ENCODE measurements at regions not wholly inside any gene's neighbourhood (a gene's known extent, or its start where the extent isn't known, plus 50 kb on each side); places are given as distances from the start of the nearest gene placed in this dataset.

DNA sequence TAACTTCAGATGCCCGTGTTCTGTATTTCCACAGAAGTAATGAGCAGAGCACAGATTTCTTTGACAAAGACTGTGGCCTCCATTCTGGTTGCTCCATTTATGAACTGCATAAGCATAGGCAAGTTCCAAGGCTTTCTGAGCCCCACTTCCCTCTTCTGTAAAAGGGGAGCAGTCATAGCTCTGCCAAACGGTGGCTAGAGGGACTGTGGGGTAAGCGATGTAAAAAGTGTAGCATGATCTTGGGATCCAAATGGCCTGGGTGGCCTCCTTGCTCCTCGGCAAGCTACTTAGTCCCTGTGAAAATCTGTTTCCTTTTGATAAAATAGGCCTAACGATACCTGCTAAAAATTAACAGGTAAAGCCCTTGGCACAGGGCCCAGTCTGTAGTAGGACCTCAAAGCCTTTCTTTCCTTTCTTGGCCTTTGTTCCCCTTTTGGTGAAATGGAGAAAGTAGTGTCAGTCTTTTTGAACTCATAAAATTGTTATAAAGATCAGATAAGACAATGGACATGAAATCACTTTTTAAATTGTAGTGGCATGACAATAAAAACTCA lies 646.6 kb downstream of the ACTL7B start:
- H3K27ac ChIP-seq (ENCODE audit: low read depth, low read length) = no peak overlapping the region
- H3K27me3 ChIP-seq (ENCODE audit: control insufficient read depth in 1 of 2, insufficient read depth in 2 of 2, low read length in 2 of 2) = no peaks in the 10 kb centered on the region
- no peaks in the 10 kb centered on the region for H3K4me1 ChIP-seq (ENCODE audit: insufficient read depth, low read length)
- H3K4me3 ChIP-seq (ENCODE audit: low read depth in 1 of 2, low read length in 2 of 2) = no peak overlapping the region
- no peaks in the 10 kb centered on the region for H3K9me3 ChIP-seq (ENCODE audit: low read length)
- H3K36me3 ChIP-seq (ENCODE audit: insufficient read depth, low read length) = no peaks in the 10 kb centered on the region
- no peak overlapping the region for H3K9ac ChIP-seq (ENCODE audit: low read length)

DNA sequence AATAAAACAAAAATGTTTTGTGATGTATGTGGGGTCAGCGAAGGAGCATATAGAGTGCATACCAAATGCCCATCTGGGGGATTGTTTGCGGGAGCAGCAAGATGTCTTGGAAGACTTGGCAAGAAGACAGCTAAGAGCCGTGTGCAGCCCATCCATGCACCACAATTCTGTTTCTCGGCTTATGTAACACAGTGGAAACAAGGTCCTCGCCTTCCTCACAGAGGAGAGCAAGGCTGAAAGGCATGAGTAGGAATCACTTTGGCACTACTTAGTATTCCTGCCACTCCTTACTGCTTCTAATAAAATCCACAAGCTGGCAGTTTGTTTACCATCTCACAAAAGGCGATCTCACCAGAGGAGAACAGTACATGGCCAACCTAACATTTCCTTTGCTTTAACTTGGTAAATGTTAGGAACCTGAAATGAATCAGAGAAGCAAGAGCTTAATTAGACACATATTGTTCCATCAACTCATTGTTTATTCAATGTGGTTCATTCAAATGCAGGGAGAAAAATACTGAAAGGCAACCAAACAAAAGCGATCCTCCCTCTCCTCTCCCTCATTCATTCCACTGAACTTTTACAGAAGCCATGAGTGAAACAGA lies 648.1 kb downstream of the ACTL7B start:
- no peak overlapping the region for H3K4me3 ChIP-seq (ENCODE audit: low read depth in 1 of 2, low read length in 2 of 2)
- H3K9me3 ChIP-seq (ENCODE audit: low read length) = no peaks in the 10 kb centered on the region
- no peaks in the 10 kb centered on the region for H3K36me3 ChIP-seq (ENCODE audit: insufficient read depth, low read length)
- H3K9ac ChIP-seq (ENCODE audit: low read length) = no peak overlapping the region
- no peaks in the 10 kb centered on the region for H3K27me3 ChIP-seq (ENCODE audit: control insufficient read depth in 1 of 2, insufficient read depth in 2 of 2, low read length in 2 of 2)
- H3K27ac ChIP-seq (ENCODE audit: low read depth, low read length) = peak overlapping the region; percentile 6
- no peaks in the 10 kb centered on the region for H3K4me1 ChIP-seq (ENCODE audit: insufficient read depth, low read length)

DNA sequence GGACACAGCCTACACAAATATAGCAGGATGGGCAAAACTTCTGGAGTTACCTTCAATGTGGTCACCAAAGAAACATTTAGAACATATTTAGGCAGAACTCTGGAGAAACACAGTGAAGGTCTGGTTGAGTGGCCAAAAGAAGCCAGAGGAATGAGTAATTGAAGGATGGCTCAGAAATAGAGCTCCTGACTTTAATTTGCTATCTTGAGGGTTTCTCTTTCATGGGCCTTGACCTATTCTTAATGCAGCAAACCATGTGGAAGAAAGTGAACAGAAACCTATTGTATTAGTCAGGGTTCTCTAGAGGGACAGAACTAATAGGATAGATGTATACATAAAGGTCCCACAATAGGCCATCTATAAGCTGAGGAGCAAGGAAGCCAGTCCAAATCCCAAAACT lies 650.5 kb downstream of the ACTL7B start:
- no peaks in the 10 kb centered on the region for H3K27me3 ChIP-seq (ENCODE audit: control insufficient read depth in 1 of 2, insufficient read depth in 2 of 2, low read length in 2 of 2)
- no peak overlapping the region for H3K27ac ChIP-seq (ENCODE audit: low read depth, low read length)
- no peak overlapping the region for H3K4me3 ChIP-seq (ENCODE audit: low read depth in 1 of 2, low read length in 2 of 2)
- no peaks in the 10 kb centered on the region for H3K9me3 ChIP-seq (ENCODE audit: low read length)
- no peaks in the 10 kb centered on the region for H3K36me3 ChIP-seq (ENCODE audit: insufficient read depth, low read length)
- no peaks in the 10 kb centered on the region for H3K4me1 ChIP-seq (ENCODE audit: insufficient read depth, low read length)
- H3K9ac ChIP-seq (ENCODE audit: low read length) = no peak overlapping the region

DNA sequence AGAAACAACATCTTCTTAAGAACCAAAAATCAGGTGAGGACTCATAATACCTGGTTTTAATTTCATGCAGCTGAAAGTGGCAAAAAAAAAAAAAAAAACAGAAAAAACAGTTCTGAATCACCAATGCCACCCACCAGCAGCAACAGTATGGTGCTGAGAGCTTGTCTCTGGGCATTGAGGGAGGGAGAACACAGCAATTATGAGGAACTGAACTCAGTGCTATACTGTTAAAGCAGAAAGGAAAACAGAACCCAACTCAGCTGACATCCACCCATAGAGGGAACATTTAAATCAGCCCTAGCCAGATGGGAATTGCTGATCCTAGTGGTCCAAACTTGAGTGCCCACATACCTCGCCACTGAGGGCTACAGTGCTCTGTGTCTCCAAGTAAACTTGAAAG lies 657.9 kb downstream of the ACTL7B start:
- H3K4me1 ChIP-seq (ENCODE audit: insufficient read depth, low read length) = no peaks in the 10 kb centered on the region
- no peak overlapping the region for H3K9ac ChIP-seq (ENCODE audit: low read length)
- no peaks in the 10 kb centered on the region for H3K36me3 ChIP-seq (ENCODE audit: insufficient read depth, low read length)
- H3K27ac ChIP-seq (ENCODE audit: low read depth, low read length) = no peak overlapping the region
- H3K27me3 ChIP-seq (ENCODE audit: control insufficient read depth in 1 of 2, insufficient read depth in 2 of 2, low read length in 2 of 2) = no peaks in the 10 kb centered on the region
- no peak overlapping the region for H3K4me3 ChIP-seq (ENCODE audit: low read depth in 1 of 2, low read length in 2 of 2)
- peaks cover 5% of the 10 kb centered on the region for H3K9me3 ChIP-seq (ENCODE audit: low read length)

DNA sequence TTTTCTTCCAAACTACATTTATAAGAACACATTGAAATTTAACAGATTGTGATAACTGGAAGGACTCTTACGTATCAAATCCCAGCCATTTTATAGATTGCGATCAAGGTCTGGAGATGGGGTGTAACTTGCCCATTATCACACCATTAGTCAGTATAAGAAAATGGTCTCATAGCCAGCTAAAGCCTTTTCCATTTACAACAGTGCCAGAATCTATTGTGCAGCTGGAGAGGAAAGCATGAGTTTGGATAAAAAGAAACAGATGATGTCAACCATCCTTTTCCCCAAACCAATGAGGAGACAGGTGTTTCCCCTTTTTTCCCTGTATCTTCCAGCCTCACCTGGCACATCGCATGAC lies 658.8 kb downstream of the ACTL7B start:
- H3K4me3 ChIP-seq (ENCODE audit: low read depth in 1 of 2, low read length in 2 of 2) = no peak overlapping the region
- peaks cover 5% of the 10 kb centered on the region for H3K9me3 ChIP-seq (ENCODE audit: low read length)
- no peaks in the 10 kb centered on the region for H3K36me3 ChIP-seq (ENCODE audit: insufficient read depth, low read length)
- no peak overlapping the region for H3K9ac ChIP-seq (ENCODE audit: low read length)
- no peak overlapping the region for H3K27ac ChIP-seq (ENCODE audit: low read depth, low read length)
- no peaks in the 10 kb centered on the region for H3K4me1 ChIP-seq (ENCODE audit: insufficient read depth, low read length)
- H3K27me3 ChIP-seq (ENCODE audit: control insufficient read depth in 1 of 2, insufficient read depth in 2 of 2, low read length in 2 of 2) = no peaks in the 10 kb centered on the region

DNA sequence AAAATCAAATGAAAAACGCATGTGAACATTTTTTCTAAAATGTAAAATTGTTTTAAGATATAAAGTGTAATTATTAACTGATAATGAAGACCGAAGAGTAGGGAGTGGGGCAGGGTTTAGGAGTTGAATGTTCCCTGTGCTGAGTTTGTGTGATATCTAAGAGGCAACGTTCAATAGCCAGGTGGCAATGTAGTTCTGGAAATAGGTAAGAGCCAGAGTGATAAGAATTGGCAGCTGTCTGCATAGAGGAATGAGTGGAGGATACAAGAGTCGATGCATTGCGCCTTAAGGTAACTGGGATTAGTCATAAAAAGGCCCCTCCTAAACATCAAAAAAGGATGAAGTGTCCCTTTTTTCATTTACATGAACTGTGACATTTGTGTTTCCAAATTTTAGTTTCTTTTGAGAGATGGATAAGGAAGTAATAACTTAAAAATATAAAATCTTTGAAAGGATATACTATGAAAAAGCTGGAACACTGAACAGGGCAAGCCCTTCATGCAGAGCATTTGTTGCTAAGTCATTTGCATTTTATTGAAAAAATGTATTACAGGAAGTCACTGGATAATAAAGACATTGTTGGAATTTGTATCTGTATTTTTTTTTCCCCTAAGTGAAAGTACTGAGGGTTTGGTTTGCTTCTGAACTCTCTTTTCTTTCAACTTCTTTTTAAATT lies 659.3 kb downstream of the ACTL7B start:
- H3K4me1 ChIP-seq (ENCODE audit: insufficient read depth, low read length) = no peaks in the 10 kb centered on the region
- H3K9me3 ChIP-seq (ENCODE audit: low read length) = peaks cover 5% of the 10 kb centered on the region
- no peak overlapping the region for H3K4me3 ChIP-seq (ENCODE audit: low read depth in 1 of 2, low read length in 2 of 2)
- no peaks in the 10 kb centered on the region for H3K27me3 ChIP-seq (ENCODE audit: control insufficient read depth in 1 of 2, insufficient read depth in 2 of 2, low read length in 2 of 2)
- H3K9ac ChIP-seq (ENCODE audit: low read length) = no peak overlapping the region
- H3K27ac ChIP-seq (ENCODE audit: low read depth, low read length) = no peak overlapping the region
- no peaks in the 10 kb centered on the region for H3K36me3 ChIP-seq (ENCODE audit: insufficient read depth, low read length)

DNA sequence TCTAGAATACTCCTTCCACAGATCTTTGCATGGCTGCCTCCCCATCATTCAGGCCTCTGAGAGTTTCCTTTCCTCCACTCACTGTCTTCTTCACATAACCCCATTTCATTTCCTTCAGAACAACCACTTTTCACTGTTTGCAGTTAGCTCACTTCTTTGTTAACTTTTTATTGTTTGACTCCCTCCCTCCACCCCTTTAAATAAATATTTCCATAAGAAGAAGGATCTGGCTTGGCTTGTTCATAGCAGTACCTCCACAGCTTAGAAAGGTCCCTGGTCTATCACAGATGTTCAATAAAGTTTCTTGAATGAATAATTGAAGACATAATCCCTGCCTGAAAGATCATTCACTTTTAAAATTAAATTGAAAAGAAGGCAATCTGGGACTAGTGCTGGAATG lies 661.6 kb downstream of the ACTL7B start:
- no peaks in the 10 kb centered on the region for H3K4me1 ChIP-seq (ENCODE audit: insufficient read depth, low read length)
- H3K9me3 ChIP-seq (ENCODE audit: low read length) = no peaks in the 10 kb centered on the region
- H3K4me3 ChIP-seq (ENCODE audit: low read depth in 1 of 2, low read length in 2 of 2) = no peak overlapping the region
- no peaks in the 10 kb centered on the region for H3K27me3 ChIP-seq (ENCODE audit: control insufficient read depth in 1 of 2, insufficient read depth in 2 of 2, low read length in 2 of 2)
- no peak overlapping the region for H3K27ac ChIP-seq (ENCODE audit: low read depth, low read length)
- H3K9ac ChIP-seq (ENCODE audit: low read length) = no peak overlapping the region
- H3K36me3 ChIP-seq (ENCODE audit: insufficient read depth, low read length) = no peaks in the 10 kb centered on the region

DNA sequence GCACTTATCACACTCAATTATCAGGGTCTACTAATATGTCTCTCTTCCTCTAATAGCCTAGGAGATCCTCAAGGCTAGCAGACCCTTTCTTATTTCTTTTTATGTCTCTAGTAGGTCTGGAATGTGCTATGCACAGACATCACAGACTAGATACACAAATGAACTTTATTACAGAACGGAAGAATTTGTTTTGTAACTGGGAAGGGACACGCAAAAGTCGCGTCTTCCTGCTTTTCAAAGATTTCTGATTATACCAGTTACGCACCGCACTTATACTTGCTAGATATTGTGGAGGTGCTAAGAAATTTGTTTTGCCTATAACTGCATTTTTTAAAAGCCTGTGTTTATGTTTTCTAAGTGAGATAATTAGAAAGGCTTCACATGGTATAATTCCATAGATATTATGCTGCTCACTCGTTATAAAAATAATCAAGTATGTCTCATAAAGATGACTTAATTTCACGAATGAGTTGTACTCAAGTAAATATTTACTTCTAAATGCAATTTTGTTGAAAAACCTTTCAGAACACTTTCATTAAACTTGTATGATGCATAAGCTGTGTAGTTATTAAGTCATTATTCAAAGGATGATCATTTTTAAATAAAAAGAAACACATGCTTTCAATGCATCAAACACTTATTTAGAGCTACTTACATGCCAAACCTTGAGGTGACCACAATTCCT lies 662.6 kb downstream of the ACTL7B start:
- Histone ChIP-seq H3K36me3 (ENCODE audit: insufficient read depth, low read length) (no peaks in the 10 kb centered on the region), H3K4me3 (ENCODE audit: low read depth in 1 of 2, low read length in 2 of 2) (no peak overlapping the region), H3K9ac (ENCODE audit: low read length) (no peak overlapping the region), H3K27me3 (ENCODE audit: control insufficient read depth in 1 of 2, insufficient read depth in 2 of 2, low read length in 2 of 2) (no peaks in the 10 kb centered on the region), H3K4me1 (ENCODE audit: insufficient read depth, low read length) (no peaks in the 10 kb centered on the region), H3K27ac (ENCODE audit: low read depth, low read length) (no peak overlapping the region), H3K9me3 (ENCODE audit: low read length) (no peaks in the 10 kb centered on the region)

DNA sequence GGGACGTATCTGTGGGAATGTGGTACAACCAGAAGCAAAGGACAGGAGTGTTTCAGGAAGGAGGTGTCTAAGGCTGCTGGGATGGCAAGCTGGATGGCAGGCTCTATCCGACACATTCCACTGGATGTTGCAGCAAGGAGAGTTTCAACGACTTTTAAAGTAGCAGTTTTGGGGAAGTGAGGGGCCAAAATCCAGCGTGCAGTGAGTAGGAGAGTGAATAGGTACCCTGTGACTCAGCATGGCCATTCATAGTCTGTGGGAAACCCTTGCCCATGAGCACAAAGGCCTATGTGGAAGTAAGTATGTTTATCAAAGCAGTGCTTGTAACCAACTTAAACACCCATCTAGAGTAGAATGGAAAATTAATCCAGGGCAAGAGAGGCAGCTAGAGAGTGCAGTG lies 664.7 kb downstream of the ACTL7B start:
- Histone ChIP-seq H3K27ac (ENCODE audit: low read depth, low read length) (no peak overlapping the region), H3K9ac (ENCODE audit: low read length) (no peak overlapping the region), H3K27me3 (ENCODE audit: control insufficient read depth in 1 of 2, insufficient read depth in 2 of 2, low read length in 2 of 2) (no peaks in the 10 kb centered on the region), H3K4me1 (ENCODE audit: insufficient read depth, low read length) (peaks cover 7% of the 10 kb centered on the region), H3K36me3 (ENCODE audit: insufficient read depth, low read length) (no peaks in the 10 kb centered on the region), H3K9me3 (ENCODE audit: low read length) (no peaks in the 10 kb centered on the region), H3K4me3 (ENCODE audit: low read depth in 1 of 2, low read length in 2 of 2) (no peak overlapping the region)

DNA sequence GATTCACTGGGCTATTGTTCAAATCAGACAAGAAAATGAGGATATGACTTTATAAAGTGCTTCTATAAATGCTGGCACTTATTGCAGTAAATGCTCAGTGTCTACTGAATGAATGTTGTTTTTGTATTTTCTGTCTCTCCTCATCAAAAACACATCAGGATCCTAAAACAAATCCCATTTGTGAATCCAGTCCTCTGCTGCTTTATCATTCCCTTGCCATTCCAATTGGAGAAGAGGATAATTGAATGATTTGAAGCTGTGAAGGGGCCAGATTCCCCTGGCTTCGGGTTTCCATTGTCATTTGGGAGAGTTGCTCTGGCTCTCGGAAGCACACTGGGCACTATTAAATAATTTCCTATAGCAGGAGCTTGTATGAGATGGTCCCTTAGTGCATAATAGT lies 666.8 kb downstream of the ACTL7B start:
- Histone ChIP-seq H3K4me1 (ENCODE audit: insufficient read depth, low read length) (peaks cover 7% of the 10 kb centered on the region), H3K9me3 (ENCODE audit: low read length) (no peaks in the 10 kb centered on the region), H3K36me3 (ENCODE audit: insufficient read depth, low read length) (no peaks in the 10 kb centered on the region), H3K4me3 (ENCODE audit: low read depth in 1 of 2, low read length in 2 of 2) (no peak overlapping the region), H3K27me3 (ENCODE audit: control insufficient read depth in 1 of 2, insufficient read depth in 2 of 2, low read length in 2 of 2) (no peaks in the 10 kb centered on the region), H3K27ac (ENCODE audit: low read depth, low read length) (no peak overlapping the region), H3K9ac (ENCODE audit: low read length) (no peak overlapping the region)

DNA sequence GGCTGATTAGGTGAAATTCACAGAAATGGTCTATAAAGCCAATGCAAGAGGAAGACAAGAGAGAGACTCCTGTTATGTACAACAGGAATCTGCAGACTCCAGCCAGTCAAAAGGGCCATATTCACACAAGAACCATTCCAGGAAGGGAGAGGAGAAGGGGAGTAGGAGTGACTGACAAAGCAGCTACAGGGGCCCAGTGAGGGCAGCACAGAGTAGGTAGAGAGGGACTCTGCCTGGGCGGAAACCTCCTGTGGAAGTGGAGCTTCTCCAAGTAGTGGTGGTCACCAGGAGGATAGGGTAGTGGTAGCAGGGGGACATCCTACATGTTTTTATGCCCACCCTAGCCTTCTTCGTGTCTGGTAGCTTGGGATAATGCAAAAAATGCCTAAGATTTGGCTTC lies 667.3 kb downstream of the ACTL7B start:
- H3K36me3 ChIP-seq (ENCODE audit: insufficient read depth, low read length) = no peaks in the 10 kb centered on the region
- H3K27ac ChIP-seq (ENCODE audit: low read depth, low read length) = no peak overlapping the region
- H3K27me3 ChIP-seq (ENCODE audit: control insufficient read depth in 1 of 2, insufficient read depth in 2 of 2, low read length in 2 of 2) = no peaks in the 10 kb centered on the region

More for the DNA sequence above, 667.3 kb downstream of the ACTL7B start:
- Histone ChIP-seq H3K4me3 (ENCODE audit: low read depth in 1 of 2, low read length in 2 of 2) (no peak overlapping the region), H3K9me3 (ENCODE audit: low read length) (no peaks in the 10 kb centered on the region), H3K9ac (ENCODE audit: low read length) (no peak overlapping the region), H3K4me1 (ENCODE audit: insufficient read depth, low read length) (peaks cover 7% of the 10 kb centered on the region)

Measured in muscle layer of colon (tissue), 2 donors.